HEK293T (cell line): ENCODE measurements at regions not wholly inside any gene's neighbourhood (a gene's known extent, or its start where the extent isn't known, plus 50 kb on each side); places are given as distances from the start of the nearest gene placed in this dataset.
A peak's percentile ranks its signal among the peaks of the same experiment; 100 is the strongest.

Experiments
- CTCF ChIA-PET: fragments of 350-600 bp; formaldehyde crosslinking; extraction: SDS; loops from one replicate; lab custom pipeline; 2021; ENCODE audit warnings: antibody characterized with exemption, inconsistent platforms; lab: Yijun Ruan, JAX
- POLR2A ChIA-PET: fragments of 350-600 bp; formaldehyde crosslinking; extraction: SDS; loops from one replicate; lab custom pipeline; 2020; ENCODE audit warnings: antibody characterized with exemption, inconsistent platforms; lab: Yijun Ruan, JAX
- DNase-seq: peaks from one replicate; pipeline ENCODE4 v3.0.0; 2012; ENCODE audit warnings: mixed read lengths; ENCODE audit errors: extremely low spot score
- ARNT ChIP-seq: fragments of 450-650 bp; IDR thresholded peaks from 2 replicates; pipeline ENCODE4 v1.6.1; 2017; ENCODE audit warnings: mild to moderate bottlenecking
- BHLHE40 ChIP-seq: fragments of 450-650 bp; IDR thresholded peaks from 2 replicates; pipeline ENCODE4 v1.6.1; 2016; ENCODE audit warnings: mild to moderate bottlenecking, moderate library complexity, borderline replicate concordance
- CTBP1 ChIP-seq: fragments of 450-650 bp; IDR thresholded peaks from 2 replicates; pipeline ENCODE4 v1.6.1; 2016; ENCODE audit warnings: borderline replicate concordance
- ELF4 ChIP-seq: fragments of 450-650 bp; IDR thresholded peaks from 2 replicates; pipeline ENCODE4 v1.6.1; 2017; ENCODE audit warnings: antibody characterized with exemption
- FOXA1 ChIP-seq: fragments of 450-650 bp; IDR thresholded peaks from 2 replicates; pipeline ENCODE4 v1.6.1; 2016; ENCODE audit warnings: mild to moderate bottlenecking
- FOXK2 ChIP-seq: fragments of 450-650 bp; IDR thresholded peaks from 2 replicates; pipeline ENCODE4 v1.6.1; 2016; ENCODE audit warnings: mild to moderate bottlenecking
- FOXM1 ChIP-seq: fragments of 450-650 bp; IDR thresholded peaks from 2 replicates; pipeline ENCODE4 v1.6.1; 2017; ENCODE audit warnings: mild to moderate bottlenecking, borderline replicate concordance
- HDGF ChIP-seq: fragments of 450-650 bp; IDR thresholded peaks from 2 replicates; pipeline ENCODE4 v1.6.1; 2017; ENCODE audit warnings: antibody characterized with exemption, borderline replicate concordance
- L3MBTL2 ChIP-seq: fragments of 450-650 bp; conservative IDR thresholded peaks from 2 replicates; pipeline ENCODE4 v1.6.1; 2016; ENCODE audit warnings: mild to moderate bottlenecking
- LEF1 ChIP-seq: fragments of 450-650 bp; IDR thresholded peaks from 2 replicates; pipeline ENCODE4 v1.6.1; 2017; ENCODE audit warnings: mild to moderate bottlenecking, borderline replicate concordance
- NFRKB ChIP-seq: fragments of 450-650 bp; IDR thresholded peaks from 2 replicates; pipeline ENCODE4 v1.6.1; 2016; ENCODE audit warnings: mild to moderate bottlenecking, moderate library complexity
- PKNOX1 ChIP-seq: fragments of 450-650 bp; IDR thresholded peaks from 2 replicates; pipeline ENCODE4 v1.6.1; 2016
- SP1 ChIP-seq: fragments of 450-650 bp; IDR thresholded peaks from 2 replicates; pipeline ENCODE4 v1.6.1; 2017
- SUZ12 ChIP-seq: fragments of 450-650 bp; IDR thresholded peaks from 2 replicates; pipeline ENCODE4 v1.6.1; 2016; ENCODE audit warnings: mild to moderate bottlenecking
- TARDBP ChIP-seq: fragments of 450-650 bp; IDR thresholded peaks from 2 replicates; pipeline ENCODE4 v1.6.1; 2016
- ZNF384 ChIP-seq: fragments of 450-650 bp; IDR thresholded peaks from 2 replicates; pipeline ENCODE4 v1.6.1; 2016

DNA sequence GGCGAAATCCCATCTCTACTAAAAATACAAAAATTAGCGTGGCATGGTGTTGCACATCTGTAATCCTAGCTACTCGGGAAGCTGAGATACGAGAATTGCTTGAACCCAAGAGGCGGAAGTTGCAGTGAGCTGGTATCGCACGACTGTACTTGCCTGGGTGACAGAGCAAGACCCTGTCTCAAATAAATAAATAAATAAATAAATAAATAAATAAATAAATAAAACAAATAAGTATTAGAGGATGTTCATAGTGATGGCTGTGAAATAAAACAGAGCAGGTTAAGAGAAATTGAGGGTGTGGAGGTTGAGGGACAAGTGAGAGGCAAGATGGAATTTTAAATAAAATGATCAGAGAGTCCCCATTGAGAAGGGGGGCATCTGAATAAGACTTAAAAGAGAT is 124.7 kb upstream of the DST start:
- ChIA-PET CTCF (interaction anchor here (0.5 to 1.1 kb wide), 5 partner anchors 10 to 125 kb away, joined by 3 to 4 read pairs (median 3); partner anchors contain the start of gene DST), POLR2A (interaction anchor here (0.6 to 1.0 kb wide), 2 partner anchors 47 to 76 kb away, joined by 3 read pairs; no protein-coding TSS in a partner anchor)
- DNase-seq = no peak
- TF ChIP-seq BHLHE40 (no peak), NFRKB (no peak), LEF1 (no peak), HDGF (no peak), FOXA1 (no peak), TARDBP (no peak), SP1 (no peak), CTBP1 (no peak), ZNF384 (no peak), ARNT (no peak), L3MBTL2 (no peak), SUZ12 (no peak), ELF4 (no peak), FOXK2 (no peak), FOXM1 (no peak), PKNOX1 (no peak)

DNA sequence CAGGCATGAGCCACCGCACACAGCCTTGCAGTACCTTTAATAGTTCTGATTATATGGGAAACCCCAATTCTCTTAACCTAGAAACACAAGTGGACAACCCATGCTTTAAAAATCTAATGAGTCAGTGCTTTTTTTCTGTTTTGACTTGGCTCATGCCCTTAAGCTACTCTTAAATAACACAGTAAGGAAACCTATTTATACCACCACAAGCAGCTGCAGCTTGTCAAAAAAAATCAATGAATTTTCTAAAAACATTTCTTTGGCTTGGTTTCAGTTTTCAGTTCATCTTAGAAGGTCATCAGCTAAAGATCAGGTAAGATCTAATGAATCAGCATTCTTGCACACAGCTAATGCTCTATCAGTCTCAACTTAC is 124.1 kb upstream of the DST start:
- no peak for DNase-seq
- ChIA-PET POLR2A (interaction anchor here (0.6 kb wide), 1 partner anchor 48 kb away, joined by 3 read pairs; no protein-coding TSS in a partner anchor), CTCF (interaction anchor here (0.6 to 1.6 kb wide), 4 partner anchors 9 to 131 kb away, joined by 3 to 4 read pairs (median 4); partner anchors contain the start of gene DST)
- TF ChIP-seq SP1 (no peak), ARNT (no peak), FOXM1 (no peak), PKNOX1 (no peak), CTBP1 (no peak), FOXK2 (no peak), BHLHE40 (no peak), ZNF384 (no peak), TARDBP (no peak), FOXA1 (no peak), SUZ12 (no peak), ELF4 (no peak)

- DNase-seq = no peak
- TF ChIP-seq TARDBP (no peak), ZNF384 (no peak), HDGF (no peak), PKNOX1 (no peak), FOXA1 (no peak), ARNT (no peak), BHLHE40 (no peak), CTBP1 (no peak), SP1 (no peak), L3MBTL2 (no peak), FOXK2 (no peak), FOXM1 (no peak), LEF1 (no peak), SUZ12 (no peak), NFRKB (no peak), ELF4 (no peak)
- CTCF ChIA-PET = interaction anchor here (0.6 to 1.6 kb wide), 3 partner anchors 9 to 131 kb away, joined by 3 to 4 read pairs (median 4); no protein-coding TSS in a partner anchor
- POLR2A ChIA-PET = no interaction called here
These were observed 123.6 kb upstream of the DST start for GRCh38 chr6:56766139-56766805.

DNA sequence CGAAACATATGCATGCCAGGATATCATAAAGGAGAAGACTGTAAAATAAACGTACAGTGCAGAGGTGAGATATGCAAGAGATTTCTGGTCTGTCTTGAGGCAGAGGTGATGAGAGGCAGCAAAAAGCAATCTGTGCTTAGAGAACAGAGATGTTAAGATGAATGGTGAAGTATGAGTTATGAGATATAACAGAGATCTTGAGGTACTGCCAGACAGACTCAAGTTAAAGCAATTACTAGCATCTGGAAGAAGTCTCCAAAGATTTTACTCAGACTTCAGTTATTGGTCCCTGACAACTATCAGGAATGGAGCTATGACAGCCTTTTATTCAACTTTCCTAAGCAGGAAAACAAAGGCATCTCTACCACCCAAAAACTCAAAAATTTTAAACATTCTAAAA is 122.8 kb upstream of the DST start:
- ChIA-PET POLR2A (no interaction called here), CTCF (interaction anchor here (1.6 kb wide), 1 partner anchor 8 kb away, joined by 4 read pairs; no protein-coding TSS in a partner anchor)
- TF ChIP-seq PKNOX1 (no peak), NFRKB (no peak), CTBP1 (no peak), FOXM1 (no peak), TARDBP (no peak), FOXK2 (no peak), HDGF (no peak)
- no peak for DNase-seq

- peak; percentile 40 for DNase-seq
- CTCF ChIA-PET = interaction anchor here (1.0 to 1.3 kb wide), 2 partner anchors 9 to 11 kb away, joined by 3 to 4 read pairs; no protein-coding TSS in a partner anchor
- POLR2A ChIA-PET = interaction anchor here (0.9 kb wide), 1 partner anchor 129 kb away, joined by 3 read pairs; no protein-coding TSS in a partner anchor
- TF ChIP-seq LEF1 (no peak), NFRKB (no peak), PKNOX1 (no peak), CTBP1 (no peak), FOXA1 (no peak), SUZ12 (no peak), ELF4 (no peak), ARNT (no peak), ZNF384 (no peak), TARDBP (no peak), FOXK2 (no peak), L3MBTL2 (no peak), SP1 (no peak), HDGF (no peak), FOXM1 (no peak), BHLHE40 (no peak)
These were observed 121.4 kb upstream of the DST start for GRCh38 chr6:56764081-56764566.
